ENCODE measurements at regions not wholly inside any gene's neighbourhood (a gene's known extent, or its start where the extent isn't known, plus 50 kb on each side); places are given as distances from the start of the nearest gene placed in this dataset.

DNA sequence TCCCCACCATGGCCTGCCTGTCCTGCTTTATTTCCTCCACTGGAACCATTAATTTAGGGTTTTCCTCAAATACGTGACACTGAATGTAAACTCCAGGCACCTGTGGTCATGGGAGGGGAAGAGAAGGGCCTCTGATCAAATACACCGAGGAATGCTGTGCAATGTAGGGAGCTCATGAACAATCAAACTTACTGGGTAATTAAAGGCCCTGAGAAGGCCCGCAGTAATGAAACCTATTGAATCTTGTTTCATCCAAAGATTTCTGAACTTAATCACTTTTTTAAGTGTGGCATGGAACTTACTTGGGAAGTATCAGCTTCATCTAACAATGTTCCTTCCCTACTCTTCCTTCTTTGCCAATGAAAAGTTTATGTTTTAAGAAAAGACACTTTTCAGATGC lies 299.8 kb downstream of the MIAT start:
- TF ChIP-seq, protein P1, sequence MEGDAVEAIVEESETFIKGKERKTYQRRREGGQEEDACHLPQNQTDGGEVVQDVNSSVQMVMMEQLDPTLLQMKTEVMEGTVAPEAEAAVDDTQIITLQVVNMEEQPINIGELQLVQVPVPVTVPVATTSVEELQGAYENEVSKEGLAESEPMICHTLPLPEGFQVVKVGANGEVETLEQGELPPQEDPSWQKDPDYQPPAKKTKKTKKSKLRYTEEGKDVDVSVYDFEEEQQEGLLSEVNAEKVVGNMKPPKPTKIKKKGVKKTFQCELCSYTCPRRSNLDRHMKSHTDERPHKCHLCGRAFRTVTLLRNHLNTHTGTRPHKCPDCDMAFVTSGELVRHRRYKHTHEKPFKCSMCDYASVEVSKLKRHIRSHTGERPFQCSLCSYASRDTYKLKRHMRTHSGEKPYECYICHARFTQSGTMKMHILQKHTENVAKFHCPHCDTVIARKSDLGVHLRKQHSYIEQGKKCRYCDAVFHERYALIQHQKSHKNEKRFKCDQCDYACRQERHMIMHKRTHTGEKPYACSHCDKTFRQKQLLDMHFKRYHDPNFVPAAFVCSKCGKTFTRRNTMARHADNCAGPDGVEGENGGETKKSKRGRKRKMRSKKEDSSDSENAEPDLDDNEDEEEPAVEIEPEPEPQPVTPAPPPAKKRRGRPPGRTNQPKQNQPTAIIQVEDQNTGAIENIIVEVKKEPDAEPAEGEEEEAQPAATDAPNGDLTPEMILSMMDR (conservative IDR thresholded peaks at IDR 0.05; ENCODE audit: control insufficient read depth, insufficient read depth, low read depth, low read length), result no peak
- H3K4me3 ChIP-seq (ENCODE audit: control insufficient read depth, low read depth, low read length), result no peak overlapping the region
- no peak for DNase-seq (ENCODE audit: low read depth)

DNA sequence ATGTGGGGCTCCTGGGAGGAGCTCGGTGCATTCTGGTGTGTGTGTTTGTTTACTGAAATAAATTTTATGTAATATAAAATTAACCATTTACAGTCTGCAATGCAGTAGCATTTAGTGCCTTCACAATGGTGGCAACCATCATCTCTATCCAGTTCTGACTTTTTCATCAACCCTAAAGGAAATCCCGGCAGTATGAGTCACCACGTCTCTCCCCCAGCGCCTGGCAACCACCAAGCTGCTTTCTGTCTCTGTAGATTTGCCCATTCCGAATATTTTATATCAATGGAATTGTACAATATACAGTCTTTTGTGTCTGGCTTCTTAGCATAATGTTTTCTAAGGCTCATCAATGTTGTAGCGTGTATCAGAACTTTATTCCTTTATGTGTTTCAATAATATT lies 300.5 kb downstream of the MIAT start:
- H3K4me3 ChIP-seq (ENCODE audit: control insufficient read depth, low read depth, low read length), result no peak overlapping the region
- no peak for DNase-seq (ENCODE audit: low read depth)
- TF ChIP-seq, protein P1 (conservative IDR thresholded peaks at IDR 0.05; ENCODE audit: control insufficient read depth, insufficient read depth, low read depth, low read length), result no peak

DNA sequence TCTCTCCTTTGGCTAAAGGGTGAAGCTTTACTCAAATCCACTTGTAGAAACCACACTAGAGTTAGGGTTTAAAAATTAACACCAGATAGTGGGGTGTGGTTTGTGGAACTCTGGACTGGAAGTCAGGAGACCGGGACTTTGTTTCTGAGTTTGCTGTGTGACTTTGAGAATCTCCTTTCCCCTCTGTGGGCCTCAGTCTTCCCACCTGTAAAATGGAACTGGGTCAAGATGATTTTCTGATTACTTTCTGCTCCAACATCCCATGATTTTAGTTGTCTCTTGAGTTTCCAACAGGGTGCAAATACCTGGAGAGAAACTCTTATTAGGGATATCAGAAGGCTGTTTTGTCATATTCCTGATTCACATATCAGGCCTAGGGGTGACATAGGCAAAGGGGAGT lies 301.0 kb downstream of the MIAT start:
- DNase-seq (ENCODE audit: low read depth), result no peak
- H3K4me3 ChIP-seq (ENCODE audit: control insufficient read depth, low read depth, low read length), result no peak overlapping the region
- TF ChIP-seq, protein P1 (conservative IDR thresholded peaks at IDR 0.05; ENCODE audit: control insufficient read depth, insufficient read depth, low read depth, low read length), result no peak

DNA sequence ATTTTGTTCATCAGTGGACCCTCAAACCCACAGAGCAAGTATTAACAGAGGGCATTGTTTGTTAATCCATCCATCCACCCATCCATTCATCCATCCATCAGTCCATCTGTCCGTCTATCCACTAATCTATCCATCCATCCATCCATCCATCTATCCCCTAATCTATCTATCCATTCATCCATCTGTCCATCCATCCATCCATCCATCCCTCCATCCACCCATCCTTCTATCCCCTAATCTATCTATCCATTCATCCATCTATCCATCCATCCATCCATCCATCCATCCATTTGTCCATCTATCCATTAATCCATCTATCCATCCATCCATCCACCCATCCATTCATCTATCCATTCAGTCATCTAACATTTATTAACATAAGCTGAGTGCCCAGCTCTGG lies 307.3 kb downstream of the MIAT start:
- H3K4me3 ChIP-seq (ENCODE audit: control insufficient read depth, low read depth, low read length), result no peak overlapping the region
- TF ChIP-seq, protein P1 (conservative IDR thresholded peaks at IDR 0.05; ENCODE audit: control insufficient read depth, insufficient read depth, low read depth, low read length), result no peak
- DNase-seq (ENCODE audit: low read depth), result no peak

DNA sequence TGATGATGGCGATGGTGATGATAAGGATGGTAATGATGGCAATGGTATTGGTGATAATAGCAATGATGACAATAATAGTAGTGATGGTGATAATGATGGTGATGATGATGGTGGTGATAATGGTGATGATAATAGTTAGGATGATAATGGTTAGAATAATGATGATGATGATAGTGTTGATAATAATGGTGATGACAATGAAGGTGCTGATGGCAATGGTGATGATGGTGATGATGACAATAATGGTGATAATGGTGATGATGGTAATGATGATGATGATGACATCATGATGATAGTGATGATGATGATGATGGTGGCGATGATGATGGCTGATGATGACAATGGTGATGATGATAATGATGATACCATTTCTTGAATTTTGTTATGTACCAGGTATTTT lies 309.9 kb downstream of the MIAT start:
- H3K4me3 ChIP-seq (ENCODE audit: control insufficient read depth, low read depth, low read length), result no peak overlapping the region
- DNase-seq (ENCODE audit: low read depth), result no peak
- TF ChIP-seq, protein P1 (conservative IDR thresholded peaks at IDR 0.05; ENCODE audit: control insufficient read depth, insufficient read depth, low read depth, low read length), result no peak

DNA sequence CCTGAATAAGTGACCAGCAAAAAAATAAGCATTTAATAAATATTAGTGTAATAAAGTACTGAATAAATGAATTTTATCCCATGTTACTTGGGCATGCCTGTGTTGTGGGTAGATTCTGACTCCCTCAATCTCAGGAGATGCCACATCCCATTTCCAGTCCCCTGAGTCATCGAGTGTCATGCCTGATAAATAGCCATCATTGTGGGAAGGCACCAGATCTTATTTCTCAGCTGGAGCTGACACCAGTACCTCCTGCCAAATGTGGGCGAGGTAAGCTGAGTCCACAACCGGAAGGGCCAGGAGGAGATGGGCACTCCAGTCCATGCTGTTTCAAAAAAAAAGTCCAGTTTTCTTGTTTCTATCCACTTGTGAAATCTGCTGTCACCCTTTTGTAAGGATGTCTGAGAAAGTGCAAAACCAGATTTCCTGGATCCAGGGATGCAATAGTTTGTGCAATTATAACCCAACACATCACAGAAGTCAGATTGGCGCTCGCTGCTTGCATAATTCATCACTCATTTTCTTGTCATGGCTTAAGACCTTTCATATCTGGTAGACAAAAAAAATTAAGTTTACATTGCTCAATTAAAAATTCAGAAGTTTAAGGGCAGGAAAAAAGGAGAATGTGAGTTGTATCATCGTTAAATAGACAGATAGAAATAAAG lies 311.6 kb downstream of the MIAT start:
- TF ChIP-seq, protein P1 (conservative IDR thresholded peaks at IDR 0.05; ENCODE audit: control insufficient read depth, insufficient read depth, low read depth, low read length), result no peak
- DNase-seq (ENCODE audit: low read depth), result no peak
- H3K4me3 ChIP-seq (ENCODE audit: control insufficient read depth, low read depth, low read length), result no peak overlapping the region

All from fibroblast of mammary gland (primary cell).